ENCODE measurements at regions not wholly inside any gene's neighbourhood (a gene's known extent, or its start where the extent isn't known, plus 50 kb on each side); places are given as distances from the start of the nearest gene placed in this dataset.

GRCh38 chr7:152495867-152496266, 60.1 kb upstream of the KMT2C start:
- Histone ChIP-seq H4K20me1 (ENCODE audit: insufficient read depth, low read length) (no peaks in the 10 kb centered on the region), H3K27me3 (ENCODE audit: control insufficient read depth in 1 of 2, insufficient read depth in 2 of 2, low read length in 2 of 2) (no peaks in the 10 kb centered on the region), H3K27ac (ENCODE audit: extremely low read length, insufficient read depth, low read length) (no peak overlapping the region), H3K36me3 (replicated peaks in 1 of 2; ENCODE audit: control insufficient read depth in 1 of 2, insufficient read depth in 2 of 2, low read length in 2 of 2) (no peaks in the 10 kb centered on the region), H2AFZ (ENCODE audit: low read length) (no peak overlapping the region), H3K9ac (ENCODE audit: insufficient read depth, low read depth, low read length) (no peak overlapping the region), H3K4me2 (ENCODE audit: low read depth, low read length) (no peak overlapping the region), H3K4me3 (replicated peaks in 1 of 3; ENCODE audit: insufficient read depth in 1 of 3, low read depth in 2 of 3, low read length in 3 of 3) (no peak overlapping the region), H3K4me1 (ENCODE audit: insufficient read depth, low read length) (peaks cover 5% of the 10 kb centered on the region; the same call in 1 of the 2 replicates), H3K79me2 (ENCODE audit: insufficient read depth, low read length) (no peaks in the 10 kb centered on the region), H3K9me3 (ENCODE audit: low read length) (no peaks in the 10 kb centered on the region)
- DNase-seq (ENCODE audit: low spot score) (no peak), FAIRE-seq (no peak), ATAC-seq (no peak)
- ChIA-PET CTCF (ENCODE audit: low intra/inter-chr PET ratio, low total read pairs) (no interaction called here), POLR2A (no interaction called here)
- TF ChIP-seq ZNF441 (CRISPR knock-in tag; IDR thresholded peaks at IDR 0.05; ENCODE audit: borderline replicate concordance) (no peak), ADNP (CRISPR knock-in tag; IDR thresholded peaks at IDR 0.05) (no peak), MEIS2 (CRISPR knock-in tag; IDR thresholded peaks at IDR 0.05) (no peak), SOX5 (CRISPR knock-in tag; IDR thresholded peaks at IDR 0.05; ENCODE audit: borderline replicate concordance) (no peak), MIER3 (CRISPR knock-in tag; IDR thresholded peaks at IDR 0.05; ENCODE audit: borderline replicate concordance) (no peak), ATF7 (IDR thresholded peaks at IDR 0.05) (no peak), ATF7 (CRISPR knock-in tag; IDR thresholded peaks at IDR 0.05) (no peak), HMG20B (CRISPR knock-in tag; conservative IDR thresholded peaks at IDR 0.05) (no peak), TFDP2 (CRISPR knock-in tag; IDR thresholded peaks at IDR 0.05) (no peak), ZNF431 (CRISPR knock-in tag; IDR thresholded peaks at IDR 0.05; ENCODE audit: borderline replicate concordance, low read depth) (no peak)
- 65% methylated on average over 2 of the region's 2 CpGs for WGBS (ENCODE audit: low lambda C conversion rate)
- no TSS peak for BruUV-seq (replicated peaks)
- in situ Hi-C loops (cut with HindIII; ENCODE audit: extremely low pct_ligation_motif_present, low pct_unique_long_range_greater_than_20kb): no loop called here
- intact Hi-C loops (cut with micrococcal nuclease; ENCODE audit: unreplicated experiment): no loop called here

- Histone ChIP-seq H3K9me3 (ENCODE audit: low read length) (no peaks in the 10 kb centered on the region), H3K4me2 (ENCODE audit: low read depth, low read length) (no peak overlapping the region), H3K4me3 (replicated peaks in 1 of 3; ENCODE audit: insufficient read depth in 1 of 3, low read depth in 2 of 3, low read length in 3 of 3) (no peak overlapping the region), H3K9ac (ENCODE audit: insufficient read depth, low read depth, low read length) (no peak overlapping the region), H3K27ac (ENCODE audit: extremely low read length, insufficient read depth, low read length) (no peak overlapping the region), H3K36me3 (replicated peaks in 1 of 2; ENCODE audit: control insufficient read depth in 1 of 2, insufficient read depth in 2 of 2, low read length in 2 of 2) (no peaks in the 10 kb centered on the region), H3K27me3 (ENCODE audit: control insufficient read depth in 1 of 2, insufficient read depth in 2 of 2, low read length in 2 of 2) (no peaks in the 10 kb centered on the region), H3K4me1 (ENCODE audit: insufficient read depth, low read length) (no peaks in the 10 kb centered on the region), H4K20me1 (ENCODE audit: insufficient read depth, low read length) (no peaks in the 10 kb centered on the region), H3K79me2 (ENCODE audit: insufficient read depth, low read length) (no peaks in the 10 kb centered on the region), H2AFZ (ENCODE audit: low read length) (no peak overlapping the region)
- FAIRE-seq (no peak), ATAC-seq (no peak), DNase-seq (ENCODE audit: low spot score) (no peak)
- TF ChIP-seq NFE2 (CRISPR knock-in tag; IDR thresholded peaks at IDR 0.05) (no peak), ZSCAN9 (CRISPR knock-in tag; IDR thresholded peaks at IDR 0.05; ENCODE audit: borderline replicate concordance) (no peak), MAFF (IDR thresholded peaks at IDR 0.05; ENCODE audit: low read depth, low read length) (peak; percentile 60), MAFK (conservative IDR thresholded peaks at IDR 0.05 in 1 of 2, IDR thresholded peaks at IDR 0.05 in 1 of 2; ENCODE audit: low read length in 2 of 2) (peak; percentile 59 to 82; a peak in 3 of 4 replicates), ZNF414 (CRISPR knock-in tag; IDR thresholded peaks at IDR 0.05) (no peak)
- POLR2A ChIA-PET: no interaction called here
- BruUV-seq (replicated peaks): no TSS peak
- in situ Hi-C loops (cut with HindIII; ENCODE audit: extremely low pct_ligation_motif_present, low pct_unique_long_range_greater_than_20kb) (no loop called here), intact Hi-C loops (cut with micrococcal nuclease; ENCODE audit: unreplicated experiment) (no loop called here)
- 28% methylated on average over 3 of the region's 3 CpGs for WGBS (ENCODE audit: low lambda C conversion rate)
- CTCF ChIA-PET (ENCODE audit: low intra/inter-chr PET ratio, low total read pairs): no interaction called here
Observed at GRCh38 chr7:152492952-152493351, 57.1 kb upstream of the KMT2C start.
